OCI-LY7 (cell line): ENCODE measurements at regions not wholly inside any gene's neighbourhood (a gene's known extent, or its start where the extent isn't known, plus 50 kb on each side); places are given as distances from the start of the nearest gene placed in this dataset.

Experiments used
- BruUV-seq: library from RNA; stranded (reverse); fragments of 400-500 nt; replicated peaks from 2 replicates; lab custom pipeline; 2021; lab: Mats Ljungman, UMichigan
- CTCF ChIA-PET: fragments of 300-600 bp; sonication (Branson Sonifier 250); formaldehyde crosslinking; loops from one replicate; lab custom pipeline; 2022; ENCODE audit warnings: antibody characterized with exemption; ENCODE audit not compliant: unreplicated experiment; lab: Charles Lee
- POLR2A ChIA-PET: fragments of 300-600 bp; sonication (Branson Sonifier 250); formaldehyde crosslinking; loops from one replicate; lab custom pipeline; 2022; ENCODE audit warnings: antibody characterized with exemption; lab: Charles Lee
- DNase-seq: peaks from one replicate; pipeline ENCODE4 v3.0.0-alpha.2; 2015; ENCODE audit warnings: low spot score
- H2AFZ ChIP-seq: fragments of 200-600 bp; sonication (generic), shearing (Covaris generic); 2 replicates; pipeline ENCODE4 v1.6.1; 2014; ENCODE audit warnings: mild to moderate bottlenecking, antibody characterized with exemption, low read length, moderate library complexity
- H3K27ac ChIP-seq: fragments of 200-600 bp; sonication (generic); 2 replicates; pipeline ENCODE4 v1.5.1; 2014; ENCODE audit warnings: mixed run types, low read depth, mild to moderate bottlenecking, moderate library complexity, low read length, inconsistent platforms; ENCODE audit not compliant: poor library complexity, severe bottlenecking
- H3K36me3 ChIP-seq: fragments of 200-600 bp; sonication (generic); 2 replicates; pipeline ENCODE4 v1.6.1; 2014; ENCODE audit warnings: mild to moderate bottlenecking, antibody characterized with exemption, low read length, moderate library complexity, mixed read lengths; ENCODE audit not compliant: insufficient read depth
- H3K4me1 ChIP-seq: fragments of 200-600 bp; sonication (generic); 2 replicates; pipeline ENCODE4 v1.5.1; 2014; ENCODE audit warnings: mild to moderate bottlenecking, low read length; ENCODE audit not compliant: insufficient read depth, poor library complexity, severe bottlenecking
- H3K4me2 ChIP-seq: fragments of 200-600 bp; sonication (generic); 2 replicates; pipeline ENCODE4 v1.6.1; 2014; ENCODE audit warnings: mild to moderate bottlenecking, low read length
- H3K4me3 ChIP-seq: fragments of 200-600 bp; sonication (generic); 2 replicates; pipeline ENCODE4 v1.5.1; 2014; ENCODE audit warnings: mild to moderate bottlenecking, low read depth, low read length; ENCODE audit not compliant: poor library complexity, severe bottlenecking
- H3K79me2 ChIP-seq: fragments of 200-600 bp; sonication (generic); 2 replicates; pipeline ENCODE4 v1.6.1; 2016; ENCODE audit warnings: low read depth, mild to moderate bottlenecking, low read length, moderate library complexity, mixed read lengths; ENCODE audit not compliant: insufficient read depth
- H3K9me2 ChIP-seq: fragments of 200-600 bp; sonication (generic); 2 replicates; pipeline ENCODE4 v1.6.1; 2016; ENCODE audit warnings: mild to moderate bottlenecking, low read length, mixed read lengths; ENCODE audit not compliant: insufficient read depth
- H3K9me3 ChIP-seq: fragments of 200-600 bp; sonication (generic); 2 replicates; pipeline ENCODE4 v1.6.1; 2014; ENCODE audit warnings: mild to moderate bottlenecking, mixed run types, low read length, mixed read lengths
- H4K20me1 ChIP-seq: fragments of 200-600 bp; sonication (generic); 2 replicates; pipeline ENCODE4 v1.6.1; 2014; ENCODE audit warnings: mild to moderate bottlenecking, antibody characterized with exemption, low read length, moderate library complexity, mixed read lengths; ENCODE audit not compliant: insufficient read depth
- CTCF ChIP-seq: fragments of 200-600 bp; sonication (generic); conservative IDR thresholded peaks from 2 replicates; pipeline ENCODE4 v1.5.1; 2014; ENCODE audit warnings: mild to moderate bottlenecking, antibody characterized with exemption, low read length, moderate library complexity, mixed read lengths
- EZH2phosphoT487 ChIP-seq: fragments of 200-600 bp; sonication (generic); IDR thresholded peaks from 2 replicates; pipeline ENCODE4 v1.6.1; 2018; ENCODE audit warnings: low read depth, borderline replicate concordance, mild to moderate bottlenecking, mixed run types, antibody characterized with exemption, low read length, moderate library complexity, mixed read lengths
- intact Hi-C: fragments of 100-400 bp; cut with micrococcal nuclease; formaldehyde crosslinking; loops from one replicate; pipeline ENCODE4 v1.10.0; 2022; ENCODE audit not compliant: unreplicated experiment

GRCh38 chr13:111035861-111036260 is 79.2 kb upstream of the ARHGEF7 start:
- Histone ChIP-seq H3K4me1 (no peaks in the 10 kb centered on the region), H3K79me2 (no peaks in the 10 kb centered on the region), H3K9me2 (no peaks in the 10 kb centered on the region), H3K36me3 (no peaks in the 10 kb centered on the region), H3K4me2 (no peak overlapping the region), H3K27ac (no peak overlapping the region), H3K9me3 (no peaks in the 10 kb centered on the region), H3K4me3 (no peak overlapping the region), H4K20me1 (no peaks in the 10 kb centered on the region), H2AFZ (no peak overlapping the region)
- CTCF ChIA-PET, result no interaction called here
- POLR2A ChIA-PET, result no interaction called here
- intact Hi-C loops, result no loop called here
- DNase-seq, result no peak
- no TSS peak for BruUV-seq
- TF ChIP-seq EZH2phosphoT487 (no peak), CTCF (no peak)

- CTCF ChIA-PET, result no interaction called here
- Histone ChIP-seq H3K4me1 (no peaks in the 10 kb centered on the region), H3K4me2 (no peak overlapping the region), H3K27ac (no peak overlapping the region), H3K4me3 (no peak overlapping the region), H3K9me3 (no peaks in the 10 kb centered on the region), H3K79me2 (no peaks in the 10 kb centered on the region), H2AFZ (no peak overlapping the region), H3K36me3 (no peaks in the 10 kb centered on the region), H4K20me1 (no peaks in the 10 kb centered on the region), H3K9me2 (no peaks in the 10 kb centered on the region)
- no TSS peak for BruUV-seq
- POLR2A ChIA-PET, result no interaction called here
- no peak for DNase-seq
- TF ChIP-seq EZH2phosphoT487, result no peak
- no peak for TF ChIP-seq CTCF
- intact Hi-C loops, result no loop called here
These were observed 80.3 kb upstream of the ARHGEF7 start for GRCh38 chr13:111034811-111035210.

- no peaks in the 10 kb centered on the region for H4K20me1 ChIP-seq
- no peaks in the 10 kb centered on the region for H3K9me3 ChIP-seq
- no peak overlapping the region for H3K4me2 ChIP-seq
- no peak overlapping the region for H2AFZ ChIP-seq
- no peaks in the 10 kb centered on the region for H3K4me1 ChIP-seq
- CTCF ChIA-PET, result no interaction called here
- no peaks in the 10 kb centered on the region for H3K79me2 ChIP-seq
- H3K27ac ChIP-seq, result no peak overlapping the region
- DNase-seq, result no peak
- intact Hi-C loops, result no loop called here
- TF ChIP-seq EZH2phosphoT487, result no peak
- TF ChIP-seq CTCF, result no peak
- POLR2A ChIA-PET, result no interaction called here
- BruUV-seq, result no TSS peak
- no peak overlapping the region for H3K4me3 ChIP-seq
- H3K9me2 ChIP-seq, result no peaks in the 10 kb centered on the region
- no peaks in the 10 kb centered on the region for H3K36me3 ChIP-seq
These were observed 81.7 kb upstream of the ARHGEF7 start for GRCh38 chr13:111033172-111034130.
